ENCODE measurements at regions not wholly inside any gene's neighbourhood (a gene's known extent, or its start where the extent isn't known, plus 50 kb on each side); places are given as distances from the start of the nearest gene placed in this dataset.
"Not testable (repeated sequence)": the region's sequence is repeated elsewhere in the genome, so short reads cannot be mapped to it uniquely, and the experiment has no call there.

DNA sequence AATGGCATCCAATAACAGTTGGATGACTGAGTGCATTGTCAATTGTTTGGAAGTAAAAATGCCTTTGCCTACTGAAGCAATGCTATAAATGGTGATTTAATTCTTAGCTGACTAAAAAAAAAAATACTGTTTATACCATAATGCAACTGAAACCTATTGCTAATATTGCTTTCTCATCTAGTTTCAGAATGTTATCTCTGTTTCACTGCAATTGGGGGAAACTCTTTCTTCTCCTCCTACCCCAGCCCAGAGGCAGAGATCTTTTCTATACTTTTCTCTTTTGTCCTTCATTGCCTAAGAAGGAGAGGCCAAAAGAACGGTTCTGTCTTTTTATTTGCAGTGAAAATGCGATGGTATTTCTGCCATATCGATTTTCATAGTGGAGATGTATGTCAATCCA lies 242.5 kb downstream of the ZNF92 start:
- H2BK5ac ChIP-seq (ENCODE audit: low read depth, low read length, poor library complexity, severe bottlenecking) = not testable (repeated sequence)

DNA sequence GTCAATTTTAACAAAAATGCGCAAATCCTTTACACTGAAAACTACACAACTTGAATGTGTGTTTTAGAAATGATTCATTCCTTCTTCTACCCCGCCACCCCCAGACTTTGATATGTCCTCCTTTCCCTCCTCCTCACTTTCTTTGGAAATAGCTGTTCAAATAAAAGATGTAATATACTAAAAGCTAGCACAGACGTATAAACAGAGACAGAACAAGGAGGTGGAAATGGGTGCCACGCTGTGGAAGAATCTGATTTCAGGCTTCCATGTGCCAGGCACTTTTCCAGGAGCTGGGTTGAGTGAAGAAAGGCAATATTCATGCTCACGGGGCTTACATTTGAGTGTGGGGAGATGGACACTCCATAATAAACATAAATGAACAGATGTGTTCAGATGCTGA lies 246.6 kb downstream of the ZNF92 start:
- H3K14ac ChIP-seq (replicated peaks; ENCODE audit: low read depth, low read length); H3K4ac ChIP-seq (ENCODE audit: low read depth, low read length); H2AK5ac ChIP-seq (ENCODE audit: low read depth, low read length); dilution Hi-C loops (cut with HindIII; ENCODE audit: low sequenced_read_pairs, unreplicated experiment); H3K56ac ChIP-seq (ENCODE audit: extremely low read depth, insufficient read depth, low read length); H3K9me3 ChIP-seq (ENCODE audit: control insufficient read depth, insufficient read depth, low read length); H3K79me1 ChIP-seq (ENCODE audit: low read depth in 1 of 2, low read length in 2 of 2); H2BK15ac ChIP-seq (ENCODE audit: low read depth, low read length); H2AFZ ChIP-seq (replicated peaks; ENCODE audit: low read length, poor library complexity); H3K23ac ChIP-seq (ENCODE audit: low read depth, low read length); H3K9ac ChIP-seq (ENCODE audit: low read depth, low read length); H3K27me3 ChIP-seq (ENCODE audit: control insufficient read depth, insufficient read depth, low read length); H2BK5ac ChIP-seq (ENCODE audit: low read depth, low read length, poor library complexity, severe bottlenecking); H2BK120ac ChIP-seq (ENCODE audit: low read depth, low read length); DNase-seq; POLR2A ChIA-PET (ENCODE audit: unreplicated experiment); H4K8ac ChIP-seq (ENCODE audit: low read depth in 2 of 2, low read length in 2 of 2); H2AK9ac ChIP-seq (replicated peaks; ENCODE audit: low read depth, low read length, poor library complexity); in situ Hi-C loops (cut with MboI; ENCODE audit: low sequenced_read_pairs); H3K18ac ChIP-seq (ENCODE audit: low read depth, low read length); H3K36me3 ChIP-seq (ENCODE audit: control insufficient read depth, insufficient read depth, low read length); BruUV-seq (replicated peaks); H4K20me1 ChIP-seq (ENCODE audit: insufficient read depth, low read length); H3K4me1 ChIP-seq (ENCODE audit: control insufficient read depth, insufficient read depth, low read length); H4K5ac ChIP-seq (ENCODE audit: low read depth, low read length); H3K4me2 ChIP-seq (ENCODE audit: low read depth, low read length); H4K91ac ChIP-seq (ENCODE audit: insufficient read depth, low read depth, low read length); H3K9me1 ChIP-seq (ENCODE audit: insufficient read depth, low read length); H2BK20ac ChIP-seq (ENCODE audit: low read depth, low read length); H3K27ac ChIP-seq (ENCODE audit: insufficient read depth, low read length); ATAC-seq (ENCODE audit: low read depth); CTCF ChIA-PET; intact Hi-C loops (cut with micrococcal nuclease); H3K4me3 ChIP-seq (ENCODE audit: insufficient read depth, low read depth, low read length): not testable (repeated sequence)
- no CpG with 5 or more reads among the region's 5 CpGs for WGBS, 2 experiments (ENCODE audit: extremely low coverage in 2 of 2, insufficient read length in 1 of 2)

More for the DNA sequence above, 242.5 kb downstream of the ZNF92 start:
- BruUV-seq (replicated peaks); H3K4me2 ChIP-seq (ENCODE audit: low read depth, low read length); H3K56ac ChIP-seq (ENCODE audit: extremely low read depth, insufficient read depth, low read length); H3K36me3 ChIP-seq (ENCODE audit: control insufficient read depth, insufficient read depth, low read length); H2BK15ac ChIP-seq (ENCODE audit: low read depth, low read length); H3K4ac ChIP-seq (ENCODE audit: low read depth, low read length); H4K20me1 ChIP-seq (ENCODE audit: insufficient read depth, low read length); H3K18ac ChIP-seq (ENCODE audit: low read depth, low read length); dilution Hi-C loops (cut with HindIII; ENCODE audit: low sequenced_read_pairs, unreplicated experiment); H3K79me1 ChIP-seq (ENCODE audit: low read depth in 1 of 2, low read length in 2 of 2); H3K27ac ChIP-seq (ENCODE audit: insufficient read depth, low read length); POLR2A ChIA-PET (ENCODE audit: unreplicated experiment); in situ Hi-C loops (cut with MboI; ENCODE audit: low sequenced_read_pairs); H3K27me3 ChIP-seq (ENCODE audit: control insufficient read depth, insufficient read depth, low read length); H4K91ac ChIP-seq (ENCODE audit: insufficient read depth, low read depth, low read length); H2AK9ac ChIP-seq (replicated peaks; ENCODE audit: low read depth, low read length, poor library complexity); H2BK20ac ChIP-seq (ENCODE audit: low read depth, low read length); H2AFZ ChIP-seq (replicated peaks; ENCODE audit: low read length, poor library complexity); H3K23ac ChIP-seq (ENCODE audit: low read depth, low read length); intact Hi-C loops (cut with micrococcal nuclease); H3K9me1 ChIP-seq (ENCODE audit: insufficient read depth, low read length); H2BK120ac ChIP-seq (ENCODE audit: low read depth, low read length); H3K4me1 ChIP-seq (ENCODE audit: control insufficient read depth, insufficient read depth, low read length); ATAC-seq (ENCODE audit: low read depth); H3K9me3 ChIP-seq (ENCODE audit: control insufficient read depth, insufficient read depth, low read length); H4K5ac ChIP-seq (ENCODE audit: low read depth, low read length); H4K8ac ChIP-seq (ENCODE audit: low read depth in 2 of 2, low read length in 2 of 2); DNase-seq; H3K14ac ChIP-seq (replicated peaks; ENCODE audit: low read depth, low read length); H2AK5ac ChIP-seq (ENCODE audit: low read depth, low read length); CTCF ChIA-PET; H3K9ac ChIP-seq (ENCODE audit: low read depth, low read length); H3K4me3 ChIP-seq (ENCODE audit: insufficient read depth, low read depth, low read length): not testable (repeated sequence)
- WGBS, 2 experiments (ENCODE audit: extremely low coverage in 2 of 2, insufficient read length in 1 of 2) = no CpG with 5 or more reads among the region's 3 CpGs

Data from IMR-90 (cell line).